Hepatocyte (in vitro differentiated cells): ENCODE measurements at regions not wholly inside any gene's neighbourhood (a gene's known extent, or its start where the extent isn't known, plus 50 kb on each side); places are given as distances from the start of the nearest gene placed in this dataset.
"Not testable (repeated sequence)": the region's sequence is repeated elsewhere in the genome, so short reads cannot be mapped to it uniquely, and the experiment has no call there.

Experiments
- DNase-seq: peaks from one replicate; pipeline ENCODE4 v3.0.0-alpha.2; 2016; ENCODE audit warnings: low spot score
- H2AFZ ChIP-seq: fragments of 200-600 bp; sonication (generic); 2 replicates; pipeline ENCODE4 v1.6.0; 2016; ENCODE audit warnings: antibody characterized with exemption, mild to moderate bottlenecking
- H3K27ac ChIP-seq: fragments of 200-600 bp; sonication (generic); 2 replicates; pipeline ENCODE4 v1.5.1; 2016; ENCODE audit warnings: mild to moderate bottlenecking
- H3K27me3 ChIP-seq: fragments of 200-600 bp; sonication (generic); 2 replicates; pipeline ENCODE4 v1.6.1; 2016
- H3K36me3 ChIP-seq: fragments of 200-600 bp; sonication (generic); replicated peaks from 2 replicates; pipeline ENCODE4 v1.5.1; 2016; ENCODE audit warnings: low read depth; ENCODE audit not compliant: insufficient read depth
- H3K4me1 ChIP-seq: fragments of 200-600 bp; sonication (generic); 2 replicates; pipeline ENCODE4 v1.5.1; 2016; ENCODE audit warnings: mild to moderate bottlenecking, moderate library complexity; ENCODE audit not compliant: insufficient read depth
- H3K4me2 ChIP-seq: fragments of 200-600 bp; sonication (generic); 2 replicates; pipeline ENCODE4 v1.6.0; 2016
- H3K4me3 ChIP-seq: fragments of 200-600 bp; sonication (generic); 2 replicates; pipeline ENCODE4 v1.5.1; 2016; ENCODE audit warnings: mild to moderate bottlenecking
- H3K79me2 ChIP-seq: fragments of 200-600 bp; sonication (generic); 2 replicates; pipeline ENCODE4 v1.6.0; 2017; ENCODE audit warnings: mild to moderate bottlenecking
- H3K9me2 ChIP-seq: fragments of 200-600 bp; sonication (generic); replicated peaks from 2 replicates; pipeline ENCODE4 v1.6.0; 2017; ENCODE audit warnings: mild to moderate bottlenecking; ENCODE audit not compliant: insufficient read depth
- H3K9me3 ChIP-seq: fragments of 200-600 bp; sonication (generic); 2 replicates; pipeline ENCODE4 v1.5.1; 2016; ENCODE audit warnings: low read depth, mild to moderate bottlenecking
- H4K20me1 ChIP-seq: fragments of 200-600 bp; sonication (generic); 2 replicates; pipeline ENCODE4 v1.6.0; 2016; ENCODE audit warnings: mild to moderate bottlenecking; ENCODE audit not compliant: insufficient read depth, poor library complexity, severe bottlenecking
- CTCF ChIP-seq: fragments of 200-600 bp; sonication (generic); IDR thresholded peaks from 2 replicates; pipeline ENCODE4 v1.5.1; 2016; ENCODE audit warnings: antibody characterized with exemption, mild to moderate bottlenecking; ENCODE audit not compliant: poor library complexity
- EZH2 ChIP-seq: fragments of 200-600 bp; sonication (generic); IDR thresholded peaks from 2 replicates; pipeline ENCODE4 v1.6.1; 2016; ENCODE audit warnings: antibody characterized with exemption, mild to moderate bottlenecking, borderline replicate concordance
- EZH2phosphoT487 ChIP-seq: fragments of 200-600 bp; sonication (generic); IDR thresholded peaks from one replicate; pipeline ENCODE4 v1.6.1; 2018; ENCODE audit warnings: antibody characterized with exemption, mild to moderate bottlenecking, low read depth, moderate library complexity; ENCODE audit not compliant: unreplicated experiment, severe bottlenecking
- WGBS: methylation state at CpG from one replicate; pipeline ENCODE4 v1.1.6; 2016; ENCODE audit warnings: low lambda C conversion rate; ENCODE audit errors: missing lambda C conversion rate; 5-methylcytosine and 5-hydroxymethylcytosine counted together

- H4K20me1 ChIP-seq: no peaks in the 10 kb centered on the region
- no peaks in the 10 kb centered on the region for H3K9me3 ChIP-seq
- no peaks in the 10 kb centered on the region for H3K27me3 ChIP-seq
- no peaks in the 10 kb centered on the region for H3K79me2 ChIP-seq
- TF ChIP-seq EZH2 (no peak), EZH2phosphoT487 (no peak), CTCF (no peak)
- H2AFZ ChIP-seq: no peak overlapping the region
- no peak for DNase-seq
- H3K27ac ChIP-seq: no peak overlapping the region
- H3K4me1 ChIP-seq: no peaks in the 10 kb centered on the region
- H3K9me2 ChIP-seq: no peaks in the 10 kb centered on the region
- no peak overlapping the region for H3K4me3 ChIP-seq
- WGBS: 53% methylated on average over 2 of the region's 2 CpGs
- no peaks in the 10 kb centered on the region for H3K36me3 ChIP-seq
- H3K4me2 ChIP-seq: no peak overlapping the region
These were observed 742.6 kb downstream of the TMEM121 start for GRCh38 chr14:106269029-106269428.

- no peaks in the 10 kb centered on the region for H3K9me2 ChIP-seq
- TF ChIP-seq EZH2phosphoT487 (no peak), EZH2 (no peak), CTCF (no peak)
- no peaks in the 10 kb centered on the region for H3K27me3 ChIP-seq
- H3K4me2 ChIP-seq: no peak overlapping the region
- DNase-seq: no peak
- H2AFZ ChIP-seq: no peak overlapping the region
- H4K20me1 ChIP-seq: no peaks in the 10 kb centered on the region
- no peaks in the 10 kb centered on the region for H3K9me3 ChIP-seq
- no peaks in the 10 kb centered on the region for H3K36me3 ChIP-seq
- WGBS: 77% methylated on average over 12 of the region's 12 CpGs
- no peak overlapping the region for H3K4me3 ChIP-seq
- no peak overlapping the region for H3K27ac ChIP-seq
- H3K79me2 ChIP-seq: no peaks in the 10 kb centered on the region
- H3K4me1 ChIP-seq: no peaks in the 10 kb centered on the region
These were observed 743.2 kb downstream of the TMEM121 start for GRCh38 chr14:106269451-106270204.

DNA sequence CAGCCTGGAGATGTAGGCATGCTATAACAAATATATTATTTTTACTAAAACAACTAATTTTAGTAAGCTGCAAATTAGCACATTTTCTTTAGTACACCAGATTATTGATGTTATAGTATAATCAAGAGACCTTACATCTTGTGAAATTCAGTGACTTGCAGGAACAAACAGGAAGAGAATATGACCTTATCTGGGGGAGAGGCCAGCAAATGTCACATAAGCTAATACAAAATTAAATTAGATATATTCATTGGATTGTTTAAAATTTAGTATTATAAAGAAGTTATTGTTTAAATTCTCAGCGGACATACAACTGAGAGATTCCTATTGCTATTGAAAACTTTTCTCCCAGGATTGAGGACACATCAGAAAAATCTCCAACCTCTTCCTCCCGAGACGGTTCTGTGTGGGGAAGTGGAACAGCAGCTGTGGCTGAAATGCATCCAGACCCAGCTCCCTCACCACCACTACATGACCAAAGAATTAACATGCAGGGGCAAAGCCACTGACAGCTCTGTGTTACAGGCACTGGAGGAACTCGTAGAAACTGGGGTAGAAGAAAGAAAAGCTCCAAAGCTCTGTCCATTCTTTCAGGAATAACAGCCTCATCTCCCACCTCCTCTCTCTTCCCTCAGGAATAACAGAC, 744.2 kb downstream of the TMEM121 start:
- H3K79me2 ChIP-seq, H3K4me3 ChIP-seq, H3K36me3 ChIP-seq, H3K9me2 ChIP-seq, H3K4me2 ChIP-seq, H3K27me3 ChIP-seq, H3K27ac ChIP-seq, H3K9me3 ChIP-seq, DNase-seq, H4K20me1 ChIP-seq, H2AFZ ChIP-seq, H3K4me1 ChIP-seq: not testable (repeated sequence)
- 80% methylated on average over 3 of the region's 4 CpGs for WGBS

GRCh38 chr14:106276326-106277267, 750.2 kb downstream of the TMEM121 start:
- no peaks in the 10 kb centered on the region for H3K27me3 ChIP-seq
- no peak for DNase-seq
- H3K79me2 ChIP-seq: no peaks in the 10 kb centered on the region
- no peak for TF ChIP-seq EZH2
- no peak for TF ChIP-seq EZH2phosphoT487
- no peak for TF ChIP-seq CTCF
- no peak overlapping the region for H3K27ac ChIP-seq
- H4K20me1 ChIP-seq: no peaks in the 10 kb centered on the region
- H2AFZ ChIP-seq: no peak overlapping the region
- H3K9me2 ChIP-seq: no peaks in the 10 kb centered on the region
- no peaks in the 10 kb centered on the region for H3K9me3 ChIP-seq
- H3K4me3 ChIP-seq: no peak overlapping the region
- 57% methylated on average over 12 of the region's 12 CpGs for WGBS
- H3K36me3 ChIP-seq: no peaks in the 10 kb centered on the region
- no peak overlapping the region for H3K4me2 ChIP-seq
- H3K4me1 ChIP-seq: no peaks in the 10 kb centered on the region
